ENCODE measurements at regions not wholly inside any gene's neighbourhood (a gene's known extent, or its start where the extent isn't known, plus 50 kb on each side); places are given as distances from the start of the nearest gene placed in this dataset.

- Histone ChIP-seq H3K79me2 (ENCODE audit: insufficient read depth, low read length) (no peaks in the 10 kb centered on the region), H3K27ac (ENCODE audit: low read depth, low read length) (no peak overlapping the region), H2AFZ (ENCODE audit: low read depth, low read length, severe bottlenecking) (no peak overlapping the region), H3K4me3 (ENCODE audit: insufficient read depth, low read length, poor library complexity, severe bottlenecking) (no peak overlapping the region), H3K9me2 (replicated peaks; ENCODE audit: insufficient read depth, low read length) (no peaks in the 10 kb centered on the region), H3F3A (ENCODE audit: insufficient read depth) (no peaks in the 10 kb centered on the region), H4K20me1 (ENCODE audit: low read depth, low read length) (no peaks in the 10 kb centered on the region), H3K9ac (ENCODE audit: low read length) (no peak overlapping the region), H3K9me3 (ENCODE audit: insufficient read depth, low read length) (no peaks in the 10 kb centered on the region), H3K36me3 (ENCODE audit: low read length) (no peaks in the 10 kb centered on the region), H3K27me3 (ENCODE audit: low read length) (no peaks in the 10 kb centered on the region), H3K4me2 (ENCODE audit: low read depth, low read length, poor library complexity, severe bottlenecking) (no peak overlapping the region)
- TF ChIP-seq CTCF (IDR thresholded peaks at IDR 0.05; ENCODE audit: insufficient read depth, low read length, poor library complexity, severe bottlenecking) (no peak), EZH2phosphoT487 (conservative IDR thresholded peaks at IDR 0.05; ENCODE audit: low read length) (no peak)
These were observed 191.6 kb downstream of the MYLK4 start for GRCh38 chr6:2558861-2559801.

- Histone ChIP-seq H3K9ac (ENCODE audit: low read length) (no peak overlapping the region), H4K20me1 (ENCODE audit: low read depth, low read length) (no peaks in the 10 kb centered on the region), H3K4me3 (ENCODE audit: insufficient read depth, low read length, poor library complexity, severe bottlenecking) (no peak overlapping the region), H3K27ac (ENCODE audit: low read depth, low read length) (no peak overlapping the region), H3F3A (ENCODE audit: insufficient read depth) (no peaks in the 10 kb centered on the region), H2AFZ (ENCODE audit: low read depth, low read length, severe bottlenecking) (no peak overlapping the region), H3K79me2 (ENCODE audit: insufficient read depth, low read length) (no peaks in the 10 kb centered on the region), H3K27me3 (ENCODE audit: low read length) (no peaks in the 10 kb centered on the region), H3K36me3 (ENCODE audit: low read length) (no peaks in the 10 kb centered on the region), H3K9me2 (replicated peaks; ENCODE audit: insufficient read depth, low read length) (no peaks in the 10 kb centered on the region), H3K9me3 (ENCODE audit: insufficient read depth, low read length) (no peaks in the 10 kb centered on the region), H3K4me2 (ENCODE audit: low read depth, low read length, poor library complexity, severe bottlenecking) (no peak overlapping the region)
- no peak for TF ChIP-seq CTCF (IDR thresholded peaks at IDR 0.05; ENCODE audit: insufficient read depth, low read length, poor library complexity, severe bottlenecking)
- TF ChIP-seq EZH2phosphoT487 (conservative IDR thresholded peaks at IDR 0.05; ENCODE audit: low read length), result no peak
These were observed 192.5 kb downstream of the MYLK4 start for GRCh38 chr6:2558098-2558680.

GRCh38 chr6:2557181-2557720, 193.5 kb downstream of the MYLK4 start:
- H2AFZ ChIP-seq (ENCODE audit: low read depth, low read length, severe bottlenecking), result no peak overlapping the region
- H4K20me1 ChIP-seq (ENCODE audit: low read depth, low read length), result no peaks in the 10 kb centered on the region
- no peak overlapping the region for H3K4me3 ChIP-seq (ENCODE audit: insufficient read depth, low read length, poor library complexity, severe bottlenecking)
- no peak overlapping the region for H3K27ac ChIP-seq (ENCODE audit: low read depth, low read length)
- H3K79me2 ChIP-seq (ENCODE audit: insufficient read depth, low read length), result no peaks in the 10 kb centered on the region
- H3F3A ChIP-seq (ENCODE audit: insufficient read depth), result no peaks in the 10 kb centered on the region
- H3K9me2 ChIP-seq (replicated peaks; ENCODE audit: insufficient read depth, low read length), result no peaks in the 10 kb centered on the region
- no peaks in the 10 kb centered on the region for H3K9me3 ChIP-seq (ENCODE audit: insufficient read depth, low read length)
- no peaks in the 10 kb centered on the region for H3K27me3 ChIP-seq (ENCODE audit: low read length)
- H3K9ac ChIP-seq (ENCODE audit: low read length), result no peak overlapping the region
- H3K4me2 ChIP-seq (ENCODE audit: low read depth, low read length, poor library complexity, severe bottlenecking), result no peak overlapping the region
- H3K36me3 ChIP-seq (ENCODE audit: low read length), result no peaks in the 10 kb centered on the region
- TF ChIP-seq EZH2phosphoT487 (conservative IDR thresholded peaks at IDR 0.05; ENCODE audit: low read length), result no peak

All from SU-DHL-6 (cell line).